ENCODE measurements at regions not wholly inside any gene's neighbourhood (a gene's known extent, or its start where the extent isn't known, plus 50 kb on each side); places are given as distances from the start of the nearest gene placed in this dataset.
"Not testable (repeated sequence)": the region's sequence is repeated elsewhere in the genome, so short reads cannot be mapped to it uniquely, and the experiment has no call there.

- H3K9me3 Mint-ChIP-seq (ENCODE audit: low read depth), result no peaks in the 10 kb centered on the region
- peaks cover 7% of the 10 kb centered on the region for H3K4me1 Mint-ChIP-seq (ENCODE audit: low read depth)
- H3K27me3 Mint-ChIP-seq, result no peaks in the 10 kb centered on the region
- H3K27ac Mint-ChIP-seq, result no peak overlapping the region
- no peak overlapping the region for H3K4me3 Mint-ChIP-seq
- peaks cover 2% of the 10 kb centered on the region for H3K36me3 Mint-ChIP-seq
Observed at GRCh38 chr2:8121826-8122513, 559.9 kb upstream of the ID2 start.

GRCh38 chr2:8122520-8122919, 559.3 kb upstream of the ID2 start:
- H3K9me3 Mint-ChIP-seq (ENCODE audit: low read depth), result no peaks in the 10 kb centered on the region
- H3K4me1 Mint-ChIP-seq (ENCODE audit: low read depth), result peaks cover 7% of the 10 kb centered on the region
- H3K4me3 Mint-ChIP-seq, result no peak overlapping the region
- no peak overlapping the region for H3K27ac Mint-ChIP-seq
- H3K27me3 Mint-ChIP-seq, result no peaks in the 10 kb centered on the region
- H3K36me3 Mint-ChIP-seq, result peaks cover 2% of the 10 kb centered on the region

GRCh38 chr2:8123464-8123863, 558.4 kb upstream of the ID2 start:
- Mint-ChIP-seq H3K9me3 (ENCODE audit: low read depth) (no peaks in the 10 kb centered on the region), H3K4me1 (ENCODE audit: low read depth) (peaks cover 7% of the 10 kb centered on the region), H3K27me3 (no peaks in the 10 kb centered on the region), H3K4me3 (no peak overlapping the region), H3K27ac (no peak overlapping the region), H3K36me3 (peaks cover 2% of the 10 kb centered on the region)

- Mint-ChIP-seq H3K9me3 (ENCODE audit: low read depth) (no peaks in the 10 kb centered on the region), H3K4me3 (no peak overlapping the region), H3K27ac (no peak overlapping the region), H3K4me1 (ENCODE audit: low read depth) (no peaks in the 10 kb centered on the region), H3K27me3 (no peaks in the 10 kb centered on the region), H3K36me3 (peaks cover 2% of the 10 kb centered on the region)
Observed at GRCh38 chr2:8125741-8126711, 555.8 kb upstream of the ID2 start.

- Mint-ChIP-seq H3K36me3 (peaks cover 2% of the 10 kb centered on the region), H3K27ac (no peak overlapping the region), H3K9me3 (ENCODE audit: low read depth) (no peaks in the 10 kb centered on the region), H3K4me1 (ENCODE audit: low read depth) (no peaks in the 10 kb centered on the region), H3K4me3 (no peak overlapping the region), H3K27me3 (no peaks in the 10 kb centered on the region)
Observed at GRCh38 chr2:8126783-8127182, 555.1 kb upstream of the ID2 start.

GRCh38 chr2:8131423-8131822, 550.4 kb upstream of the ID2 start:
- not testable (repeated sequence) for H3K4me3 Mint-ChIP-seq; H3K27me3 Mint-ChIP-seq; H3K9me3 Mint-ChIP-seq (ENCODE audit: low read depth); H3K4me1 Mint-ChIP-seq (ENCODE audit: low read depth); H3K27ac Mint-ChIP-seq; H3K36me3 Mint-ChIP-seq

- Mint-ChIP-seq H3K4me3 (no peak overlapping the region), H3K27me3 (no peaks in the 10 kb centered on the region), H3K9me3 (ENCODE audit: low read depth) (no peaks in the 10 kb centered on the region), H3K4me1 (ENCODE audit: low read depth) (no peaks in the 10 kb centered on the region), H3K36me3 (no peaks in the 10 kb centered on the region), H3K27ac (no peak overlapping the region)
Observed at GRCh38 chr2:8132351-8132831, 549.5 kb upstream of the ID2 start.

- H3K27me3 Mint-ChIP-seq, result no peaks in the 10 kb centered on the region
- H3K36me3 Mint-ChIP-seq, result no peaks in the 10 kb centered on the region
- H3K4me3 Mint-ChIP-seq, result no peak overlapping the region
- H3K27ac Mint-ChIP-seq, result no peak overlapping the region
- H3K4me1 Mint-ChIP-seq (ENCODE audit: low read depth), result no peaks in the 10 kb centered on the region
- no peaks in the 10 kb centered on the region for H3K9me3 Mint-ChIP-seq (ENCODE audit: low read depth)
Observed at GRCh38 chr2:8132879-8133278, 549.0 kb upstream of the ID2 start.

GRCh38 chr2:8133363-8133762, 548.5 kb upstream of the ID2 start:
- H3K27me3 Mint-ChIP-seq, result no peaks in the 10 kb centered on the region
- H3K9me3 Mint-ChIP-seq (ENCODE audit: low read depth), result no peaks in the 10 kb centered on the region
- H3K36me3 Mint-ChIP-seq, result no peaks in the 10 kb centered on the region
- H3K4me1 Mint-ChIP-seq (ENCODE audit: low read depth), result no peaks in the 10 kb centered on the region
- H3K27ac Mint-ChIP-seq, result no peak overlapping the region
- no peak overlapping the region for H3K4me3 Mint-ChIP-seq

GRCh38 chr2:8133913-8134472, 547.9 kb upstream of the ID2 start:
- H3K4me1 Mint-ChIP-seq (ENCODE audit: low read depth), result no peaks in the 10 kb centered on the region
- no peaks in the 10 kb centered on the region for H3K27me3 Mint-ChIP-seq
- H3K36me3 Mint-ChIP-seq, result no peaks in the 10 kb centered on the region
- H3K9me3 Mint-ChIP-seq (ENCODE audit: low read depth), result no peaks in the 10 kb centered on the region
- H3K27ac Mint-ChIP-seq, result no peak overlapping the region
- no peak overlapping the region for H3K4me3 Mint-ChIP-seq

GRCh38 chr2:8134473-8134932, 547.4 kb upstream of the ID2 start:
- no peaks in the 10 kb centered on the region for H3K9me3 Mint-ChIP-seq (ENCODE audit: low read depth)
- no peak overlapping the region for H3K4me3 Mint-ChIP-seq
- no peaks in the 10 kb centered on the region for H3K4me1 Mint-ChIP-seq (ENCODE audit: low read depth)
- no peaks in the 10 kb centered on the region for H3K27me3 Mint-ChIP-seq
- no peak overlapping the region for H3K27ac Mint-ChIP-seq
- no peaks in the 10 kb centered on the region for H3K36me3 Mint-ChIP-seq

- Mint-ChIP-seq H3K27me3 (no peaks in the 10 kb centered on the region), H3K4me3 (no peak overlapping the region), H3K9me3 (ENCODE audit: low read depth) (no peaks in the 10 kb centered on the region), H3K4me1 (ENCODE audit: low read depth) (no peaks in the 10 kb centered on the region), H3K36me3 (no peaks in the 10 kb centered on the region), H3K27ac (no peak overlapping the region)
Observed at GRCh38 chr2:8134985-8135682, 546.7 kb upstream of the ID2 start.

- Mint-ChIP-seq H3K4me1 (ENCODE audit: low read depth) (no peaks in the 10 kb centered on the region), H3K36me3 (no peaks in the 10 kb centered on the region), H3K27ac (no peak overlapping the region), H3K9me3 (ENCODE audit: low read depth) (no peaks in the 10 kb centered on the region), H3K27me3 (peaks cover 2% of the 10 kb centered on the region), H3K4me3 (no peak overlapping the region)
Observed at GRCh38 chr2:8137801-8138200, 544.1 kb upstream of the ID2 start.

- Mint-ChIP-seq H3K36me3 (no peaks in the 10 kb centered on the region), H3K27me3 (peaks cover 2% of the 10 kb centered on the region), H3K9me3 (ENCODE audit: low read depth) (no peaks in the 10 kb centered on the region), H3K4me3 (no peak overlapping the region), H3K4me1 (ENCODE audit: low read depth) (no peaks in the 10 kb centered on the region), H3K27ac (no peak overlapping the region)
Observed at GRCh38 chr2:8138525-8138922, 543.3 kb upstream of the ID2 start.
